GM21786 (cell line): ENCODE measurements at regions not wholly inside any gene's neighbourhood (a gene's known extent, or its start where the extent isn't known, plus 50 kb on each side); places are given as distances from the start of the nearest gene placed in this dataset.
"Not testable (repeated sequence)": the region's sequence is repeated elsewhere in the genome, so short reads cannot be mapped to it uniquely, and the experiment has no call there.

Experiments used
- ATAC-seq: cut with Tn5 transposase; IDR thresholded peaks from one replicate; pipeline ENCODE4 v1.9.1; 2021; ENCODE audit not compliant: unreplicated experiment

GRCh38 chr10:42533866-42534265 lies 104.5 kb downstream of the ZNF33B start:
- ATAC-seq = not testable (repeated sequence)

DNA sequence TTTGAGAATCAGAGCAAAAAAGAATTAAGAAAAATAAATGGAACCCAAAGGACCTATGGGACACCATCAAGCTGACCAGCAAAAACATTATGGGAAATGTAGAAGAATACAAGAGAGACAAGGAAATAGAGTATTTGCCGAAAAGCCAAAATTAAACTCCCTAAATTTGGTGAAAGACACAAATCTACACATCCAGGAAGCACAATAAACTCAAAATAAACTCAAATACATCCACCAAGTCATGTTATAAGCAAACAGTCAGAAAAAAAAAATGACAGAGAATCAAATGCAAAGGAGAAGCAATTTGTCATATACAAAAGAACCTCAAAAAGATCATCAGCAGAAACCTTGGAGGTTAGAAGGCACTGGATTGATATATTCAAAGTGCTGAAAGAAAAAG lies 105.4 kb downstream of the ZNF33B start:
- ATAC-seq = no peak

- no peak for ATAC-seq
These were observed 115.3 kb downstream of the ZNF33B start for GRCh38 chr10:42523098-42523497.

- no peak for ATAC-seq
These were observed 118.5 kb downstream of the ZNF33B start for GRCh38 chr10:42519761-42520460.

DNA sequence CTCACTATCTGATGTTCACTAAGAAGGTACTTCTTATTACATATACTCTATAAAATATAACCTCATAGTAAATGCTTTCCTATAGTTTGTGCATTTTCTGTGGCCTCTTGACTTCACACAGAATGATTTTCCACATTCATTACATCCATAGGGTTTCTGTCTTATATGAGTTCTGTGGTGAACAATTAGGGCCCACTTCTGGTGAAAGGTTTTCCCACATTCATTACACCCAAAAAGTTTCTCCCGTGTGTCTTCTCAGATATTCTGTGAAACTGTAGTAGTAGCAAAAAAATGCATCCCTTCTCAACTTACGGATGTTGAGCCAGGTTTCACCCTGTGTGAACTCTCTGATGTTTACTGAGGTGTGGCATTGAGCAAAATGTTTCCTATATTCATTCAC lies 119.3 kb downstream of the ZNF33B start:
- no peak for ATAC-seq

GRCh38 chr10:42513921-42514320 lies 124.4 kb downstream of the ZNF33B start:
- no peak for ATAC-seq

DNA sequence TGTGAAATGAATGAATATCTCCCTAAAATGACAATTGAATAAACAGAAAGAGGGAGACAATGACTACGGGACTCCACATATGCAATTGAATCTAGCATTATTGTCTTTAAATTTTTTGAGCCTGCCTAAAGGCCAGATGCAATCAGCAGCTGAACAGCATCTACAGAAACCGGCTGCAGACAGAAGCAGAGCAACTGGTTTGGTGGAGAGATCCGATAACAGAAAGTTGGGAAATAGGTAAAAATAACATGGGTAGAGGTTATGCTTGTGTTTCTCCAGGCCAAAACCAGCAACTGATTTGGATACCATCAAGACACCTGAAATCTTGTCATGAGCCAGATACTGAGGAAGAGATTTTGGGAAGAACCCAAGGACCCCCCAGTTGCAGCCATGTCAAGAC lies 146.6 kb downstream of the ZNF33B start:
- no peak for ATAC-seq

- no peak for ATAC-seq
These were observed 147.3 kb downstream of the ZNF33B start for GRCh38 chr10:42491001-42491592.

- ATAC-seq = no peak
These were observed 148.0 kb downstream of the ZNF33B start for GRCh38 chr10:42490368-42490767.

DNA sequence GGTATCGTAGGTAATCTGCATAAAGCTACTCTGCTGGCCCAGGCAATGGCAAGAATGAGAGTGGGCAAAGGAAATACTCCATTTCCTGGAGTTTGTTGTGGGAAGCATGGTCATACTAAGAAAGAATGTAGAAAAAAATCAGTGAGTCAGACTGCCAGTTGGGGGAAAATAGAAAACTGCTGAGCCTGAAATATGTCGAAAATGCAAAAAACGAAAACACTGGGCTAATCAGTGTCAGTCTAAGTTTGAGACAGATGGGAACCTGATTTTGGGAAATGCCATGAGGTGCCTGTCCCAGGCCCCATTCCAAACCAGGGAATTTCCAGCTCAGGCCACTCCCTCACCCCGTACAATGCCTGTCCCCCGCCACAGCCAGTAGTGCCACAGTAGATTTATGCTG lies 150.0 kb downstream of the ZNF33B start:
- ATAC-seq = no peak

- no peak for ATAC-seq
These were observed 156.0 kb downstream of the ZNF33B start for GRCh38 chr10:42482411-42482810.

DNA sequence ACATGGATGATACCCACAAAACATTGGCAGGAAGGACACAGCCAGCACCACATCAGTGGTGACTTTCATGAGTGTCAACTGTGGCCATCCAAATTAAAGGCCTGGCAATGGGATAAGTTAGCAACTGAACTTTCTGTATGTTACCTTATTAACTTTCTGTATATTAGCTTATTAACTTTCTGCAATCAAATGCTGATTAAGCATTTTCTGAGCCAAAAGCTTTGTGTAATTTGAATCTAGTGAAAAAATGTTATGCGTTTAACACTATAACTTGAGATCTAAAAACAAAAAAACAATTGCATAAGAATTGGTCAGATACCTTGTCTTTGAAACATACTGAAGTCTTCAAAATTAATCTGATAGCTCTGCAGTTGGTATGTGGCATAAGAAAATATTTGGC lies 159.3 kb downstream of the ZNF33B start:
- no peak for ATAC-seq

GRCh38 chr10:42477170-42477569 lies 161.2 kb downstream of the ZNF33B start:
- ATAC-seq = no peak

GRCh38 chr10:42476101-42476500 lies 162.3 kb downstream of the ZNF33B start:
- ATAC-seq = no peak

DNA sequence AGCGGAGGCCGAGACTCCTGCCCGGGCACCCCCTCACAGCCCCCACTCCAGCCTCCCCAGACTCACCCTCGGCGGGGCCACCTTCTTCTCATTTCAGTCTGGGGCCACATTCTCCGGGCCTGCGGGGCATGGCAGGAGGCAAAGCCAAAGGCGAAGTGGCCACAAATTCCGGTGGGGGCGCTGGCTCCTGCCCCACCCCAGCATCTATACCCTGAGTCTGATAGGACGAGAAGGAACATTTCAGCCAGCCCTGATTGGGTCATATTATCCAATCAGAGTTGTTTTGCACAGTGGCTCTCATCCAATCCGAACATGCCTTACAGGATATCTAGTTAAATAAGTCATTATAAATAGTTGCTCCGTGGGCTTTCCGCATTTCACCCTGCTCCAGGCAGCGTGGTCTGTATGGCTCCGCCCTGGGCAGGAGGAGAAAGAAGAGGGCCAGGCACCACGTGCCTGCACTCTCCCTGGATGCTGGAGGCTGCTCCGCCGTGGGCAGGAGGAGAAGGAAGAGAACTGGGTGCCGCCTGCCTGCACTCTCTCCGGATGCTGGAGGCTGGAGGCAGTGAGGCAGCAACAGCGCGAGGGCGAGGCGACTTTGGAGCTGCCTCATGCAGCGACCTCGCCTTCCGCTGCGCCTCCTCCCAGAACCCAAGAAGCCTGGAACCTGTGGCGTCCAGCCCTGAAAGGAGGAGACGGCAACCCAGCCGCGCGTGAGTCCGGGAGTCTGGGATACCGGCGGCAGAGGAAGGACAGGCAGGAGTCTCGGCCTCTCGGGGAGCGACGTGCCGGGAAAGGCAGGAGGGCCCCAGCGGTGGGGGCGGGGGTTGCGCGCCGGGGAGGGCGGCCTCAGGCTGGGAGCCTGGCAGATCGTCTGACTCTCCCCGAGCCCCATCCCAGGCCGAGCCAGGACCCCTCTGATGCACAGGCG lies 162.9 kb downstream of the ZNF33B start:
- ATAC-seq = no peak

- ATAC-seq = no peak
These were observed 184.1 kb downstream of the ZNF33B start for GRCh38 chr10:42454313-42454712.

DNA sequence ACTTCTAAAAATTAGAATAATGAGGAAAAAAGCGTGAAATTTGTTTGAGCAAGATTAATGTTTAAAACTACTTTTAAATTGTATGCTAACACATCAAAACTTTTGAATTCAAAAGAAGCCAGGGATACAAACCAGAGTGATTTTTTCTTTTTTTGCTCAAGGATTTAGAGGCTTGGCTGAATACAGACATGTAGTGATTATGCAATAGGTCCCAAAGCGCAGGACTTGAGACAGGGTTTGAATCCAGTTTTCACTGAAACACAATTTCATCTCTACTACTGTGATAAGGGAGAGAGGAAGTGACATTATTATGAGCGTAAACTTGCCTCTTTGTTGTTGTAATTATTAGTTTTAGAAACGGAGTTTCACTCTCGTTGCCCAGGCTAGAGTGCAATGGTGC lies 207.3 kb downstream of the ZNF33B start:
- no peak for ATAC-seq

GRCh38 chr10:42428534-42428933 lies 209.8 kb downstream of the ZNF33B start:
- ATAC-seq = no peak

DNA sequence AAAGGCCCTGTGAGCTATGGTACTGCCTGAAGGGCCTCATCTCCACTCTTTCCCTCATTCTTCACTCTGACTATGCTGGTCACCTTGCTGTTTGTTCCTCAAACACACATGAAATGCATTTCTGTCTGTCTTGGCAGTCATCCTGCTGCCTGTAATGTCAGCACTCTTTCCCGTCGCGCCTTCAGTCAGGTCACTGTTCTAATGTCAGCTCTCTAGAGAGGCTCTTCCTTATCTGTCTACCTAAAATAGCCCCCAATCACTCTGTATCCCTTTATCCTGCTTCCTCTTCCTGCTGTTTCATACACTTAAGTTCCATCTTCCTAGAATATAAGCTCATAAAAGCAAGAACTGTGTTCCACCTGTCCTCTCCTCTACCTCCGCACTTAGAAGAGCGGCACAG lies 215.5 kb downstream of the ZNF33B start:
- no peak for ATAC-seq

DNA sequence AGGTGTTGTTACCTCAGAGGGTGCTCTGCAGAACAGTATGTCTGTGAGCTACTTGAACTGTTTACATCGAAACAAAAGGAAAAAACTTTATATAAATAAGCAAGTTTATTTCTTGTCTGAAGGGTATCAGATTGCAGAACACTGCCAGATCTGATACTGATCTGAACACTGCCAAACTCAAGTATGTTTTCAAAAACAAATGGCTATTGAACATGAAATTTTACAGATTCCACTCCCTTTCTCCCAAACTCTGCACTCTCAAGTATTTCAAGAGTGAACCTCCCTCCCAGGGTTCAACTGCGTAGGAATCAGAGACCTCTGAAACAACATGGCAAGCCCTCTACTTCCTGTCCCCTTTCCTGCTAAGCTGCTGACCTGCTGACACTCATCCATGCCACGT lies 216.6 kb downstream of the ZNF33B start:
- no peak for ATAC-seq

DNA sequence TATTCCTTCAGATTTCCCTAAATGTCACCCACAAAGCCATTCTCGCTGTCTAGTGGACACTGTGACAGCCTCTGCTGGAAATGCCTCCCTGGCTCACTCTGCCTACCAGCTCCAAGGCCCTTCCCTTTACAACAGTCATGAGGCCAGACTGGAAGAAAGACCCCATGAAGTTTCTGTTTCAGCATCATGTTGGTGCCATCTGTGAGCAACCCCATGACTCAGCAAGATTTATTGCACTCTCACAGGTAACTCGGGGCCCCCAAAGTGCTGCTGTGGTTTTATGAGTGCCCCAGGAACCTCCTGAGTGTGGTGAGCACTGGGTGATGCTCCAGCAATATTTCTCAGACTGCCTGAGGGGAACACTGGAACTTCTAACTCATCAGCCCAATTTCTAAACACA lies 218.6 kb downstream of the ZNF33B start:
- ATAC-seq = no peak
